Caco-2 (cell line): ENCODE measurements at regions not wholly inside any gene's neighbourhood (a gene's known extent, or its start where the extent isn't known, plus 50 kb on each side); places are given as distances from the start of the nearest gene placed in this dataset.

Source experiments
- BruUV-seq: library from RNA; stranded (reverse); fragments of 400-500 nt; replicated peaks from 2 replicates; lab custom pipeline; 2021; lab: Mats Ljungman, UMichigan
- CTCF ChIA-PET: fragments of 300-600 bp; sonication (Branson Sonifier 250); formaldehyde crosslinking; loops from one replicate; lab custom pipeline; 2022; ENCODE audit warnings: antibody characterized with exemption; lab: Charles Lee
- POLR2A ChIA-PET: fragments of 300-600 bp; sonication (Branson Sonifier 250); formaldehyde crosslinking; loops from one replicate; lab custom pipeline; 2022; ENCODE audit warnings: antibody characterized with exemption; lab: Charles Lee
- DNase-seq, 2 experiments: peaks; one replicate each; pipeline versions ENCODE4 v3.0.0 to v3.0.0-alpha.2; 2020 to 2022
- H3K27me3 ChIP-seq: replicated peaks from 2 replicates; pipeline ENCODE4 v1.6.0; 2011; ENCODE audit warnings: low read length; ENCODE audit not compliant: control insufficient read depth, insufficient read depth
- H3K36me3 ChIP-seq: 2 replicates; pipeline ENCODE4 v1.5.1; 2011; ENCODE audit warnings: low read length; ENCODE audit not compliant: control insufficient read depth, insufficient read depth
- H3K4me1 ChIP-seq: fragments of 250-450 bp; sonication (Bioruptor Pico); 2 replicates; pipeline ENCODE4 v1.5.1; 2020; ENCODE audit warnings: mild to moderate bottlenecking
- H3K4me3 ChIP-seq: 2 replicates; pipeline ENCODE4 v1.5.1; 2011; ENCODE audit warnings: low read depth, mild to moderate bottlenecking, control low read depth, low read length
- H3K9me3 ChIP-seq: fragments of 250-450 bp; sonication (Bioruptor Pico); 2 replicates; pipeline ENCODE4 v1.5.1; 2020; ENCODE audit warnings: mild to moderate bottlenecking, moderate library complexity
- H3K27ac Mint-ChIP-seq: one replicate; pipeline ENCODE4 v1.8.0; 2022; ENCODE audit warnings: mixed read lengths; ENCODE audit not compliant: unreplicated experiment
- H3K27me3 Mint-ChIP-seq: one replicate; pipeline ENCODE4 v1.8.0; 2022; ENCODE audit warnings: mixed read lengths; ENCODE audit not compliant: insufficient read depth, unreplicated experiment
- H3K36me3 Mint-ChIP-seq: one replicate; pipeline ENCODE4 v1.8.0; 2022; ENCODE audit warnings: mild to moderate bottlenecking, mixed read lengths; ENCODE audit not compliant: insufficient read depth, unreplicated experiment
- H3K4me1 Mint-ChIP-seq: one replicate; pipeline ENCODE4 v1.8.0; 2022; ENCODE audit warnings: low read depth, mixed read lengths; ENCODE audit not compliant: unreplicated experiment
- H3K4me3 Mint-ChIP-seq: one replicate; pipeline ENCODE4 v1.8.0; 2022; ENCODE audit warnings: mild to moderate bottlenecking, moderate library complexity, mixed read lengths; ENCODE audit not compliant: unreplicated experiment
- H3K9me3 Mint-ChIP-seq: one replicate; pipeline ENCODE4 v1.8.0; 2022; ENCODE audit warnings: mixed read lengths; ENCODE audit not compliant: unreplicated experiment
- CTCF ChIP-seq, 2 experiments: fragments of 200-600 bp in 1 of 2; IDR thresholded peaks; 1 replicate in 1 of 2; 2 replicates in 1 of 2; pipeline versions ENCODE4 v1.5.1 to v1.8.0; 2011 to 2022; ENCODE audit warnings: antibody characterized with exemption in 1 of 2, control low read depth in 1 of 2, inconsistent platforms in 1 of 2, low read depth in 1 of 2, low read length in 1 of 2, mild to moderate bottlenecking in 1 of 2, moderate library complexity in 1 of 2; ENCODE audit not compliant: insufficient read depth in 1 of 2, severe bottlenecking in 1 of 2, unreplicated experiment in 1 of 2
- intact Hi-C: fragments of 100-400 bp; cut with micrococcal nuclease; formaldehyde crosslinking; loops from one replicate; pipeline ENCODE4 v1.10.0; 2022; ENCODE audit not compliant: unreplicated experiment

- no peak for TF ChIP-seq CTCF (IDR thresholded peaks at IDR 0.05; ENCODE audit: insufficient read depth in 1 of 2, low read depth in 1 of 2, low read length in 1 of 2, severe bottlenecking in 1 of 2, unreplicated experiment in 1 of 2)
- Histone ChIP-seq H3K4me1 (no peaks in the 10 kb centered on the region), H3K9me3 (no peaks in the 10 kb centered on the region), H3K27me3 (no peaks in the 10 kb centered on the region), H3K36me3 (no peaks in the 10 kb centered on the region), H3K4me3 (no peak overlapping the region)
- BruUV-seq = no TSS peak
- Mint-ChIP-seq H3K27ac (no peak overlapping the region), H3K4me1 (no peaks in the 10 kb centered on the region), H3K27me3 (no peaks in the 10 kb centered on the region), H3K36me3 (no peaks in the 10 kb centered on the region), H3K4me3 (no peak overlapping the region), H3K9me3 (peaks cover 10% of the 10 kb centered on the region)
- no peak for DNase-seq
- CTCF ChIA-PET = interaction anchor here (0.6 kb wide), 1 partner anchor 10 kb away, joined by 3 read pairs; no protein-coding TSS in a partner anchor
- POLR2A ChIA-PET = no interaction called here
- intact Hi-C loops = no loop called here
Observed at GRCh38 chr4:79201971-79202370, 123.9 kb downstream of the NAA11 start.

GRCh38 chr4:79199743-79200142 is 126.1 kb downstream of the NAA11 start:
- H3K4me1 ChIP-seq = no peaks in the 10 kb centered on the region
- Mint-ChIP-seq H3K4me3 (no peak overlapping the region), H3K4me1 (no peaks in the 10 kb centered on the region), H3K9me3 (no peaks in the 10 kb centered on the region), H3K27me3 (no peaks in the 10 kb centered on the region), H3K27ac (no peak overlapping the region), H3K36me3 (no peaks in the 10 kb centered on the region)
- ChIA-PET CTCF (no interaction called here), POLR2A (no interaction called here)
- no peak overlapping the region for H3K4me3 ChIP-seq
- DNase-seq = no peak
- BruUV-seq = no TSS peak
- no peak for TF ChIP-seq CTCF (IDR thresholded peaks at IDR 0.05; ENCODE audit: insufficient read depth in 1 of 2, low read depth in 1 of 2, low read length in 1 of 2, severe bottlenecking in 1 of 2, unreplicated experiment in 1 of 2)
- H3K36me3 ChIP-seq = no peaks in the 10 kb centered on the region
- intact Hi-C loops = no loop called here
- H3K27me3 ChIP-seq = no peaks in the 10 kb centered on the region
- H3K9me3 ChIP-seq = no peaks in the 10 kb centered on the region

- ChIA-PET POLR2A (no interaction called here), CTCF (no interaction called here)
- Histone ChIP-seq H3K4me3 (no peak overlapping the region), H3K36me3 (no peaks in the 10 kb centered on the region), H3K9me3 (no peaks in the 10 kb centered on the region), H3K4me1 (no peaks in the 10 kb centered on the region), H3K27me3 (no peaks in the 10 kb centered on the region)
- BruUV-seq = no TSS peak
- no peaks in the 10 kb centered on the region for H3K27me3 Mint-ChIP-seq
- no peak overlapping the region for H3K27ac Mint-ChIP-seq
- no peaks in the 10 kb centered on the region for H3K36me3 Mint-ChIP-seq
- H3K4me1 Mint-ChIP-seq = no peaks in the 10 kb centered on the region
- TF ChIP-seq CTCF (IDR thresholded peaks at IDR 0.05; ENCODE audit: insufficient read depth in 1 of 2, low read depth in 1 of 2, low read length in 1 of 2, severe bottlenecking in 1 of 2, unreplicated experiment in 1 of 2) = no peak
- DNase-seq = no peak
- H3K4me3 Mint-ChIP-seq = no peak overlapping the region
- intact Hi-C loops = no loop called here
- H3K9me3 Mint-ChIP-seq = no peaks in the 10 kb centered on the region
Observed at GRCh38 chr4:79198951-79199587, 126.8 kb downstream of the NAA11 start.
